HG03103 (cell line): ENCODE measurements at regions not wholly inside any gene's neighbourhood (a gene's known extent, or its start where the extent isn't known, plus 50 kb on each side); places are given as distances from the start of the nearest gene placed in this dataset.
A peak's percentile ranks its signal among the peaks of the same experiment; 100 is the strongest.
"Not testable (repeated sequence)": the region's sequence is repeated elsewhere in the genome, so short reads cannot be mapped to it uniquely, and the experiment has no call there.

Source experiments
- ATAC-seq: cut with Tn5 transposase; IDR thresholded peaks from one replicate; pipeline ENCODE4 v1.9.1; 2021; ENCODE audit warnings: low read depth; ENCODE audit not compliant: unreplicated experiment

DNA sequence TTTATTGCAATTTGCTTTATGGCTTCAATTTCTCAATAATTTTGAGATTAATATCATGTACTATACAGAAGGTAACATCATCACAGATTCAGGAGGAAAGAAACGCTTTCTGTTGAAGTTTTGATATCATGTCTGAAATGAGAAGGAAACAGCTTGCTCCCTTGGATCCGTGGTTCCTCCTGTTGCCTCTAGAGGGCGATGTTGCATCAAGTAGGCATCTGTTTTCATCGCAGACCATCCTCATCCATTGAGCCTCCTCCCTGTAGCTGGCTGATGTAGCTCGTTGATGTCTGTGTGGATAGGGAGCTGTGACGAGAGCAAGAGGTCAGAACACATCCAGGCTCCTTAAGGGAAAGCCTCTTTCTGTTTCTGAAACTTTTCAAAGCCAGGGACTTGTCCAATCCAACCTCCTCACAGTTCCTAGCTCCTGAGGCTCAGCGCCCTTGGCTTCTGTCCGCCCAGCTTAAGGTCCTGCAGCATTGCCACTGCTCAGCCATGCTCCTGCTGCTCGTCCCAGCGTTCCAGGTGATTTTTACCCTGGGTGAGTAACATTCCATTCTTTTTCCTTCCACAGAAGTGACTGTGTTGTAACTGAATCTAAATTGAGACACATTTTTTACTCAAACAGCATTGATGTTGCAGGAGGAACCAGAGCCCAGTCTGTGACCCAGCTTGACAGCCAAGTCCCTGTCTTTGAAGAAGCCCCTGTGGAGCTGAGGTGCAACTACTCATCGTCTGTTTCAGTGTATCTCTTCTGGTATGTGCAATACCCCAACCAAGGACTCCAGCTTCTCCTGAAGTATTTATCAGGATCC, 304.8 kb upstream of the OR4E1 start:
- no peak for ATAC-seq

DNA sequence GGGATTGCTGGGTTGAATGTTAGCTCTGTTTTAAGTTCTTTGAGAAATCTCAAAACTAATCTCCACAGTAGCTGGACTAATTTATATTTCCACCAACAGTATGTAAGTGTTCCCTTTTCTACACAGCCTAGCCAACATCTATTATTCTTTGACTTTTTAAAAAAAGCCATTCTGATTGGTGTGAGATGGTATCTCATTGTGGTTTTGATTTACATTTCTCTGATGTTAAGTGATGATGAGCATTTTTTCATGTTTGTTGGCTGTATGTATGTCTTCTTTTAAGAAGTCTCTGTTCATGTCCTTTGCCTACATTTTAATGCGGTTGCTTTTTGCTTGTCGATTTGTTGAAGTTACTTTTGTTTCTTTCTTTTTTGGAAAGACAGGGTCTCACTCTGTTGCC, 301.1 kb upstream of the OR4E1 start:
- no peak for ATAC-seq

DNA sequence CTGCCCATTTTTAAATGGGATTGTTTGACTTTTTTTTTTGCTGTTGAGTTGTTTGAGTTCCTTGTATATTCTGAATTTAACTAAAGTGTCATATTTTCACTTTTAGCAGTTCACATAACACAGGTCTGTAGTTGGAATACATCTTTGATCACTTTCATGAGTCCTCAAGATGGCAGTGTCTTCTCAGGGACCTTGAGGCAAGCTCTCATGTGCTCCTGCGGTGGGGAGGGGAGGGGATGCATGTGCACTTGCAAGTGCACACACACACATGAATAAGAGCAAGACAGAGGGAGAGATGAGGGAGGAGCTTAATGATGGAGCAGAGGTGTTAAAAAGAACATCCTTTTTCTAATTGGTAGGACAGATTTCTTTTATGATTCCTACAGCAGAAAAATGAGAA, 291.4 kb upstream of the OR4E1 start:
- ATAC-seq: no peak

DNA sequence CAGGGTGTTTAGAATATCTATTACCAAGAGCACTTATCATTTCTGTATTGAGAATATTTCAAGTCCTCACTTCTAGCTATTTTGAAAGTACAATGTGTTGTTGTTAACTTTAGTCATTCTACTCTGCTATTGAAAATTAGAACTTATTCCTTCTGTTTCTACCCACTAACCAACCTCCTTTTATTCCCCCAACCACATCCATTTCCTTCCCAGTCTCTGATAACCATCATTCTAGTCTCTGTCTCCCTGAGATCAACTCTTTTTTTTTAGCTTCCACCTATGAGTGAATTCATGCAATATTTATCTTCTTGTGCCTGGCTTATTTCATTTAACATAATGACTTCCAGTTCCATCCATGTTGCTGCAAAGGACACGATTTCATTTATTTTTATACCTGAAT, 290.6 kb upstream of the OR4E1 start:
- ATAC-seq: no peak

DNA sequence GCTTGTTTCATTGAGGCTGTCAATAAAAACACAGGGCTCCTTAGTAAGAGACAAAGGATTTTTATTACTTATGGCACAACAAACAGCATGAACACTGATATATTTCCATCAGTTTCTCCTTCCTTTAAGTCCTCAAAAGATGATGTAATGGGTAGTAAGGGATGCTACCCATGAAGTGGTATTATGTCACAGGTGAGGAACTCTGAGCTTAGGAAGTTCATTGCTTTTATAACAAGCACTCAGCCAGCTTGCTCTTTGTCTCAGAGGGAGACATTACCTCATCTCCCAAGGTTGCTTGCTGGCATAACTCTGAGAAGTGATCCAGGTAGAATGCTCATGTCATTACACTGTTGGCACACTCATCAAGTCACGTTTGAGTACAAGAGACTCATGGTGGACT, 287.0 kb upstream of the OR4E1 start:
- ATAC-seq: no peak

DNA sequence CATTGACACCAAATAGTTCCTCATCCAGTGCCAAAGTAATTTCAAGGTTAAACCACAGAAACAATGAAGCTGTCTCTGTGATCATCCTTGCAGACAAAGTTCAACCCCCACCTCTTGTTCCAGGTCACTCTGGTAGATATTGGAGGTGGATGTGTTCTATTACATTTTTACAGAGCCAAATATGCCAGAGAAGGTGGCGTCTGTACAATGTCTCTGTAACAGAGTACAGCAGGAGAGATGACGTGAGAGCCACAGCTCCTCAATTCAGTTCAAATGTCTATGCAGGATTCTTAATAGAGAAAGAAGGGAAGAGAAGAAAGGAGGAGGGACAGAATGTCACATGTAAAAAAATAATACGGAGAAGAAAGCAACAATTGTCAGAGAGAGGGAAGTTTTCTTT, 268.3 kb upstream of the OR4E1 start:
- no peak for ATAC-seq

DNA sequence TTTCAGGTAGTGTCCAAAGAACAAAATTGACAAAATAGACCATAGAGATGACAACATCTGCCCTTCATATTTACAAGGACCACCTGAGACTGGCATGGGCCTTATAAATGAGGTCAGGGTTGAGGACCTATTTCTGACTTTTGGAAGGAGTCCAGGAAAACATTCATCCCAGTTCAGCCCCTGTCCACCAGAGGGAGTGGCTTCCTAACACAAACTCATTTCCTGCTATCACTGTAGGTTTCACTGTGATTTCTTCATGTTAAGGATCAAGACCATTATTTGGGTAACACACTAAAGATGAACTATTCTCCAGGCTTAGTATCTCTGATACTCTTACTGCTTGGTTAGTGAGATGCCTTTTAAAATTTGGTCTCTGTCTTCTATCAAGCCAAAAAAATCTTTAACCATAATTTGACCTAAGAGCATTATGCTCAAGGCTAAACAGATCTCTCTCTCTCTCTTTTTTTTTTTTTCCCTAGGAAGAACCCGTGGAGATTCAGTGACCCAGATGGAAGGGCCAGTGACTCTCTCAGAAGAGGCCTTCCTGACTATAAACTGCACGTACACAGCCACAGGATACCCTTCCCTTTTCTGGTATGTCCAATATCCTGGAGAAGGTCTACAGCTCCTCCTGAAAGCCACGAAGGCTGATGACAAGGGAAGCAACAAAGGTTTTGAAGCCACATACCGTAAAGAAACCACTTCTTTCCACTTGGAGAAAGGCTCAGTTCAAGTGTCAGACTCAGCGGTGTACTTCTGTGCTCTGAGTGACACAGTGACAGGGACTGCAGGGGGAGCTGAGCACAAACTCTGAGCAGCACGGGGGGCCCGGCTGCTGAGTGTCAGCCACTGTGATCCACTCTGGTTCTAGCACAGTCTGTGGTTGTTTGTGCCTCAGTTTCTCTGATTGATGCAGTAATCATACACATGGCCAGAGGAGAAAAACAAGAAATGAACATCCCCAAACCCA, 267.6 kb upstream of the OR4E1 start:
- no peak for ATAC-seq

DNA sequence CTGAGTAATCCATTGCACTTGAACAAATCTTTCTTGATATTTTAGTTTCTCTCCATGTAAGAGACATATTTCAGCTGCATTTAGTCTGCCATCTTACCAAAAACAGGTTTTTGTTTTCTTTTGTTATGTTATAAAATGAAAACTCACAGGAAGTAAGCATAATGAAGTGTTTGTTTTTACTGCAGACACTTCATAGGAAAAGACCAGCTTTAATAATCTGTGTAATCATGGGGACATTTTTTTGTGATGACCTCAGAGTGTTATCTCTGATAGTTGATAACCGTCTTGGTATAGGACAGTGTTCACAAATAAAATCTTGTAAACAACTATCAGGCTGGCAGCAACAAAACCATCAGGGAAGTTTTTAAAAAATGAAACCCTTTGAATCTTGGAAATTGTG, 266.2 kb upstream of the OR4E1 start:
- ATAC-seq: no peak

DNA sequence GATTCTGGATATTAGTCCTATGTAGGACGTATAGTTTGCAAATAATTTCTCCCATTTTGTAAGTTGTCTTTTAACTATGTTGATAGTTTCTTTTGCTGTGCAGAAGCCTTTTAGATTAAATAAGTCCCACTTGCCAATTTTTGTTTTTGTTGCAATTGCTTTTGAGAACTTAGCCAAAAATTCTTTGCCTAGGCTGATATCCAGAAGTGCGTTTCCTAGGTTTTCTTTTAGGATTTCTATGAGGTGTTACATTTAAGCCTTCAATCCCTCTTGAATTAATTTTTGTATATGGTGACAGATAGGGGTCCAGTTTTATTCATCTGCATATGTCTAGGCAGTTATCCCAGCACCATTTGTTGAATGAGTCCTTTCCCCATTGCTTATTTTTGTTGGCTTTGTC, 264.4 kb upstream of the OR4E1 start:
- no peak for ATAC-seq

DNA sequence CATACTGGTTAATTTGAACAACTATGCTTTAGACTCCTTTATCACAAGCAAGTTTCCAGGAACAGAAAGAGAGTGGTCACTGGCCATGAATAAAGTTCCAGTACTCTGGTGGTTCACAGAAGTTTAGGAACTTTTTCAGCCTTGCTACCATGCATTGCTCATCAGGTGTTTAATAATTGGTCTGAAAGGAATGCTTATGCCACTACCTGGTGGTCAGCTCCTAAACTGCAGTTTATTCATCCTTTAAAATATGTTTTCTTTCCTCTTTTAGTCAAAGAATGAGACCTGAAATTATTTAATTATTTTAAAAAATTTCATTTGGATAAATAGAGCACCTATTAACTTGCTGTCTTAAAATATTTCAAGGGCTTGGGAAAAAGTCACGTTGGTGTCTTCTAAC, 260.1 kb upstream of the OR4E1 start:
- no peak for ATAC-seq

DNA sequence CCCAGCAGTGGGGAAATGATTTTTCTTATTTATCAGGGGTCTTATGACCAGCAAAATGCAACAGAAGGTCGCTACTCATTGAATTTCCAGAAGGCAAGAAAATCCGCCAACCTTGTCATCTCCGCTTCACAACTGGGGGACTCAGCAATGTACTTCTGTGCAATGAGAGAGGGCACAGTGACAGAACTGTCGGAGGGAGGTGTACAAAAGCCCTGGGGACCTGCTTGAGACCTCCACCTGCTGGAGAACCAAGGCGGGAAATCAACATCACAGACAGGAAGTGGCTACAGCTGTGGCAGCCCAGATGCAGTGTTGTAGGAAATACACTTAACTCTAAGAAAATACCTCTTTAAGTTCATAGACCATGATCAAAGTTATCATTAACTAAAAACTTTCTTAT, 250.9 kb upstream of the OR4E1 start:
- ATAC-seq: peak; percentile 80

DNA sequence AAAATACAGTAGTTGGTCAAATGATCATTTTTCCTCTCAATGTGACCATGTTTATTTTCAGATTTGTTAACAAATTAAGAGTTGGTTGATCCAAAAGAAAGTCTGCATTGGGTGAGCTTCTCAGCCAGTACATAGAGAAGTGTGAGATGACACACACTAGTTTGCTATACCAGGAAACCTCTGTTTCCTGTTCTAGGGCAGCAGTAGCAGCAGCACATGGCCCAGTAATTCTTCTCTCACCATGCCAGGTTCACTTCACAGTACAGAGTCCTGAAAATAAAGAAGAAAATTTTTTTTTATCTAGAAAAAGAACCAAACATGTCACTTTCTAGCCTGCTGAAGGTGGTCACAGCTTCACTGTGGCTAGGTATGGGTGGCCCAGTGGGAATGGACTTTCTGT, 250.2 kb upstream of the OR4E1 start:
- no peak for ATAC-seq

DNA sequence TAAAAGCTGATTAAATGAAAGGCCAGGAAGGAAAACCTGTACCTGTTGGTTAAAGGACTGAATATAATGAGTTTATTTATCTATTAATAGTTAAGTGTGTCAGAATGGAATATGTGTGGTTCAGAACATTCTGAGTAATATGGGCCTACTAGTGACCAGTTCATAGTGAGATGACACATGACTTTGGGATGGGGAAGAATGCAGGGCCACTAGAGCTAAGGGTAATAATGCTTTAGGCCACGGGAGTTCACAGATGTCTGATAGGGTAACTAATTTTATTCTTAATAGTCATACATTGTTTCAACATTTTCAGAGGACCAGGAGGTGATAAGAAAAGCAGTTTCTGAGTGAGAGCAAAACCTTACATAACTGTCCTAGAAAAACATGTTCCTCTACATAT, 247.8 kb upstream of the OR4E1 start:
- ATAC-seq: no peak

DNA sequence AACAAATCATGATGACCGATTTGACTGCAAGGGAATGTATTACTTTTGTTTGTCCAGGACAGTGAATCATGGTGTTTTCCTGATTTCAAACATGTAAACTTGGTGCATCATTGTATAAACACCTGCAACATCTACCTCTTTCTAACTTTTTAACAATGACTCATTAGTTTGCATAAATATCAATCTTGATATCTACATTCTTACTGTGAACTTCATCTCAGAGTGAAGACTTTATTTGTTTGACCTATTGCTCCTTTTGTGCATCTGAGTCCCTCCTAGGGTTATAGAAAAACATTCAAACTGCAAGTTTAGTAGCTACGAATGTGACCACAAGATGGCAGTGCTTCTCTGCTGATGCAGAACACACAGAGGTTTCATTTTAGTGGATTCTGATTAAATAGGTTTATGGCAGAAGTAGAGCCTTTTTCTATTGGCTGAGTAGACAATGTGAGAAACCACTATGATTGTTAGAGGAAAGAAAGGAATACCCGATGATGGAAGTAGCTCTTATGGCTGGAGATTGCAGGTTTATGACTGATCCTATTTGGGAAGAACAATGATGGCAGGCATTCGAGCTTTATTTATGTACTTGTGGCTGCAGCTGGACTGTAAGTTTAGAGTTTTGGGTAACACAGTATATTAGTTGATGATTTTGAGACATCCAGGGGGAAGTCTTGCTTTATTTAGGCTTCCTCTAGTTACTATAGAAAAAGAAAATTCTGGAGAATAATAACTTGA, 244.2 kb upstream of the OR4E1 start:
- no peak for ATAC-seq

DNA sequence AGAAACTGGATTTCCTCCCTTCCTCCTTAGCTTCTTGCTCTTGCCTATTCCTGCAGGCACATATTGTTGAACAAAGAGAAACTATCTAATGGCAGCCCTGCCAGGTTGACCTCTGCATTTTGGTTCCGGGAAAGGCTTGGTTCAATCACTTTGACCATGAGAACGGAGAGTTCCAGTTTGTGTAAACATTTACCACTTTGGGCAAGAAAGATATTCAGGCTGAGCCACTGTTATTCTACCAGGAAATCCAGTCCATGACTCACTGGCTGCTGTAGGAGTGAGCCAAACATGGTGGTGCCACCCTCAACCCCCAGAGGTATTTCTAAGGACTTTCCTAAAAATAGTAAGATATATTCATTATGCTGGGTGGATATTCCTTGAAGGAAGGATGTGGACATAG, 242.2 kb upstream of the OR4E1 start:
- ATAC-seq: no peak

DNA sequence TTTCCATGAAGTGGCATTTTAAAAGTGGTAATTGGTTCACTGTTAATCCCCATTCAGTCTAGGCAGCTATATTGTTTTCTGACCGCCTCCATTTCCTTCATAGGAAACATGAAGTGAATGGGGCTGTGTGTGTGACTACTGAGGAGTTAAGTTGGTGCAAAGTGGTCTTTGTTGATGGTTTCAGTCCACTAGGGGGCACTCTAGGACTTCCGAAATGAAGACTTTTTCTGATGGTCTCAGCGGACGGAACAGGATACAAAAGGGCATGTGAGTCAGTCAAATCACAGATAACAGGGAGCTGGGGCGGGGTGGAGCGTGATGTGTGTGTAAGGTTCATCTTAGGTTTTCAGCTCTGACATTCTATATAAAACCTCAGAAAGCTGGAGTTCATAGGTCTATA, 240.1 kb upstream of the OR4E1 start:
- ATAC-seq: no peak

DNA sequence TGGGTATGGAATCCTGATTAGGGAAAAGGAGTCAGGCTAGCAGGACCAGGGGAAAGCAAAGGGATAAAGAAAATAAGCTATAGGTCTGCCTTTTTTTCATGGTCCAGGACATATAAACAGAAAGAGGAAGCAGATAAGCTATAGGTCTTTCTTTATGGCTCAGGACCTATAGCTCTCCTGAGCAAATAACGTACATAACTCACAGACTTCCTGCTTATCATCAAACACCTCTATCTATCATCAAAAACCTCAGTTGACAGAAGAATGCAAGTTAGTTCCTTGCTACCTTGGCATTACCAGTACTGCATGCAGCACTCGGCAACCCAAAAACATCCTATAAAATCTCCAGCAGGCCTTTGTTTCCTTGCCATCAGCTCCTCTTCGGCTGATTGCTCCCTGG, 238.7 kb upstream of the OR4E1 start:
- ATAC-seq: no peak

DNA sequence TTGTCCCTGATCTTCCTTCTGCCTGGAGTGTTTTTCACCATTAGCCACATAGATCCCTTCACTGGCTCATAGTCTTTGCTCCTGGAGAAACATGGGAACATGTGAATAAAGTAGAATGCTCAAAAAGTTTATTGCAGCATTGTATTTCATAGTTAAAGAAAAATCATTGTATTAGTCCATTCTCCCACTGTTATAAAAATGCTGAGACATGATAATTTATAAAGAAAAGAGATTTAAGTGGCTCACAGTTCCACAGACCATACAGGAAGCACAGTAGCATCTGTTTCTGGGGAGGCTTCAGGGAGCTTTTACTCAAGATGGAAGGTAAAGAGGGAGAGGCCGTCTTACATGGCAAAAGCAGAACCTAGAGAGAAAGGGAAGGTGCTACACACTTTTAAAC, 238.3 kb upstream of the OR4E1 start:
- no peak for ATAC-seq

DNA sequence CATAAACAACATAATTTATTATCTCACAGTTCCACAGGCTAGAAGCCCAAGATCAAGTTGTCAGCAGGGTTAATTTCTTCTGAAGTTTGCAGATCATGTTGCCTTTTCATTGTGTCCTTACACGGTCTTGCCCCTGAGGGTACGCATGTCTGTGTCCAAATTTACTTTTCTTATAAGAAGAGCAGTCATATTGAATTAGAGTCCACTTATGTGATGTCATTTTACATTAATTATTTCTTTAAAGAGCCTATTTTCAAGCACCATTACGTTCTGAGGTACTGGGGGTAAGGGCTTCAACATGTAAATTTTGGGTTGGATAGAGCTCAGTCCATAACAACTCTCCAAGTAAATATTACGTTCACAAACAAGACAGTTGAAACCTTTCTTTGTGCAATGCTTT, 236.6 kb upstream of the OR4E1 start:
- no peak for ATAC-seq

DNA sequence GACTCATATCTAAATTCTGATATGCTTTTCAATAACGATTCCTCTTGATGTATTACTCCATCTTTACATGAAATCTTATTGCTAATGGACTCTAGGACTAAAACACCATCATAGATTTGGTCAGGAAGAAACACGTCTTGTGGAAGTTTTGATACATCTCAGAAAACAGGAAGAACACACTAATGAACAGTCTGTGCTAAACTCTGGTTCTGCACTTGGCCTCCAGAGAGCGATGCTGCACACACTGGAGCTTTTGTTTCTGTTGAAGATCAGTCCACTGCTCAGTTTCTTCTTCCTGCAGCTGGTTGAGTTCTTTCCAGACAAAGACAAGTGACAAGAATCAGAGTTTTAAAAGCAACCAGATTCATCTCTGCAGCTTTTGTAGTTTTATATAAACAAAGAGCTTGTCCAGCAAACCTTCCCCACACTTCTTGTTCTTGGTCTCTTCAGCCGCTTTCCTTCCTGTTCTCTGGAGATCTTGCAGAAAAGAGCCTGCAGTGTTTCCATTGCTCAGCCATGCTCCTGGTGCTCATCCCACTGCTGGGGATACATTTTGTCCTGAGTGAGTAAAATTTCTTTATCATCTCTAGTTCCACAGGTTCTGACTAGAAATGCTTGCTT, 229.1 kb upstream of the OR4E1 start:
- no peak for ATAC-seq

DNA sequence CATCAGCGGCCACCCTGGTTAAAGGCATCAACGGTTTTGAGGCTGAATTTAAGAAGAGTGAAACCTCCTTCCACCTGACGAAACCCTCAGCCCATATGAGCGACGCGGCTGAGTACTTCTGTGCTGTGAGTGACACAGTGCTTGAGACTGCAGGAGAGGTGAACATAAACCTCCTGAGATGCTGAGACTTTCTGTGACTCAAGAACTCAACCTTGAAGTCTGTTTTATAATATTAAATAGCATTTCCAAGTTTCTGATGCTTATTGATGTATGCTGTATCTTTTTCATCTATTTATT, 221.2 kb upstream of the OR4E1 start:
- not testable (repeated sequence) for ATAC-seq
